ENCODE measurements at regions not wholly inside any gene's neighbourhood (a gene's known extent, or its start where the extent isn't known, plus 50 kb on each side); places are given as distances from the start of the nearest gene placed in this dataset.

GRCh38 chr18:7349181-7349837 is 118.4 kb downstream of the LRRC30 start:
- no peak for DNase-seq (ENCODE audit: low read depth)

- DNase-seq (ENCODE audit: low read depth) = no peak
Observed at GRCh38 chr18:7358989-7359726, 128.3 kb downstream of the LRRC30 start.

GRCh38 chr18:7360606-7361170 is 129.8 kb downstream of the LRRC30 start:
- no peak for DNase-seq (ENCODE audit: low read depth)

GRCh38 chr18:7363338-7363737 is 132.4 kb downstream of the LRRC30 start:
- no peak for DNase-seq (ENCODE audit: low read depth)

GRCh38 chr18:7366597-7366996 is 135.7 kb downstream of the LRRC30 start:
- no peak for DNase-seq (ENCODE audit: low read depth)

- no peak for DNase-seq (ENCODE audit: low read depth)
Observed at GRCh38 chr18:7367336-7367735, 136.4 kb downstream of the LRRC30 start.

GRCh38 chr18:7369006-7369405 is 138.1 kb downstream of the LRRC30 start:
- DNase-seq (ENCODE audit: low read depth) = no peak

- no peak for DNase-seq (ENCODE audit: low read depth)
Observed at GRCh38 chr18:7370375-7370774, 139.5 kb downstream of the LRRC30 start.

- DNase-seq (ENCODE audit: low read depth) = no peak
Observed at GRCh38 chr18:7370802-7371201, 139.9 kb downstream of the LRRC30 start.

- no peak for DNase-seq (ENCODE audit: low read depth)
Observed at GRCh38 chr18:7373441-7373840, 142.6 kb downstream of the LRRC30 start.

GRCh38 chr18:7381307-7381706 is 150.4 kb downstream of the LRRC30 start:
- no peak for DNase-seq (ENCODE audit: low read depth)

- DNase-seq (ENCODE audit: low read depth) = no peak
Observed at GRCh38 chr18:7382328-7383001, 151.6 kb downstream of the LRRC30 start.

GRCh38 chr18:7383002-7383980 is 152.4 kb downstream of the LRRC30 start:
- no peak for DNase-seq (ENCODE audit: low read depth)

GRCh38 chr18:7388741-7389140 is 157.9 kb downstream of the LRRC30 start:
- DNase-seq (ENCODE audit: low read depth) = no peak

GRCh38 chr18:7390731-7391492 is 160.0 kb downstream of the LRRC30 start:
- no peak for DNase-seq (ENCODE audit: low read depth)

GRCh38 chr18:7393080-7393479 is 162.2 kb downstream of the LRRC30 start:
- DNase-seq (ENCODE audit: low read depth) = no peak

GRCh38 chr18:7394050-7394659 is 163.3 kb downstream of the LRRC30 start:
- no peak for DNase-seq (ENCODE audit: low read depth)

- no peak for DNase-seq (ENCODE audit: low read depth)
Observed at GRCh38 chr18:7395566-7395965, 164.7 kb downstream of the LRRC30 start.

- DNase-seq (ENCODE audit: low read depth) = no peak
Observed at GRCh38 chr18:7413906-7414305, 153.2 kb upstream of the PTPRM start.

- DNase-seq (ENCODE audit: low read depth) = no peak
Observed at GRCh38 chr18:7414459-7414858, 152.7 kb upstream of the PTPRM start.
